H1 (cell line): ENCODE measurements at regions not wholly inside any gene's neighbourhood (a gene's known extent, or its start where the extent isn't known, plus 50 kb on each side); places are given as distances from the start of the nearest gene placed in this dataset.

Source experiments
- BRCA1 ChIP-seq: IDR thresholded peaks from 2 replicates; pipeline ENCODE4 v1.6.1; 2012; ENCODE audit warnings: low read depth, low read length, improper control_type of control experiment
- EP300 ChIP-seq, 2 experiments: IDR thresholded peaks; 1 replicate in 1 of 2; 2 replicates in 1 of 2; pipeline ENCODE4 v1.6.1; 2011 to 2012; ENCODE audit warnings: low read depth in 2 of 2, low read length in 2 of 2, mild to moderate bottlenecking in 2 of 2, borderline replicate concordance in 1 of 2, inconsistent platforms in 1 of 2, moderate library complexity in 1 of 2
- EZH2 ChIP-seq: fragments of 200-600 bp; sonication (generic); IDR thresholded peaks from 2 replicates; pipeline ENCODE4 v1.7.1; 2012; ENCODE audit warnings: low read depth, mild to moderate bottlenecking, moderate library complexity, low read length, inconsistent platforms; ENCODE audit not compliant: severe bottlenecking
- MAX ChIP-seq: IDR thresholded peaks from 2 replicates; pipeline ENCODE4 v1.6.1; 2012; ENCODE audit warnings: inconsistent platforms
- POLR2A ChIP-seq, 2 experiments: IDR thresholded peaks; 1 replicate in 1 of 2; 2 replicates in 1 of 2; pipeline ENCODE4 v1.6.1; 2011; ENCODE audit warnings: low read depth in 2 of 2, low read length in 2 of 2, mild to moderate bottlenecking in 2 of 2; ENCODE audit errors: control extremely low read depth in 1 of 2
- POLR2AphosphoS5 ChIP-seq: IDR thresholded peaks from 2 replicates; pipeline ENCODE4 v1.6.1; 2011; ENCODE audit warnings: low read depth, low read length
- RAD21 ChIP-seq, 2 experiments: IDR thresholded peaks in 1 of 2; conservative IDR thresholded peaks in 1 of 2; 2 replicates each; pipeline ENCODE4 v1.6.1; 2011; ENCODE audit warnings: low read depth in 2 of 2, low read length in 2 of 2, improper control_type of control experiment in 1 of 2, inconsistent platforms in 1 of 2, mild to moderate bottlenecking in 1 of 2, moderate library complexity in 1 of 2
- RFX5 ChIP-seq: IDR thresholded peaks from 2 replicates; pipeline ENCODE4 v1.6.1; 2011; ENCODE audit warnings: low read depth, low read length, improper control_type of control experiment, borderline replicate concordance
- RNF2 ChIP-seq: fragments of 200-900, 300-1000 bp; sonication (generic); IDR thresholded peaks from 2 replicates; pipeline ENCODE4 v1.7.1; 2016; ENCODE audit warnings: borderline replicate concordance, low read depth, mild to moderate bottlenecking, antibody characterized with exemption, low read length; ENCODE audit not compliant: poor library complexity, severe bottlenecking; ENCODE audit errors: missing control alignments
- TCF12 ChIP-seq: IDR thresholded peaks from 2 replicates; pipeline ENCODE4 v1.6.1; 2011; ENCODE audit warnings: low read depth, mild to moderate bottlenecking, low read length
- YY1 ChIP-seq: IDR thresholded peaks from 2 replicates; pipeline ENCODE4 v1.6.1; 2011; ENCODE audit warnings: low read depth, mild to moderate bottlenecking, low read length
- ZNF274 ChIP-seq: IDR thresholded peaks from 2 replicates; pipeline ENCODE4 v1.7.0; 2012; ENCODE audit warnings: low read length, borderline replicate concordance; ENCODE audit errors: extremely low read depth
- TF ChIP-seq, protein P1 (sequence below), 3 experiments: IDR thresholded peaks; 1 replicate in 2 of 3; 2 replicates in 1 of 3; pipeline versions ENCODE4 v1.5.1 to v1.6.1; 2011; ENCODE audit warnings: low read length in 3 of 3, mild to moderate bottlenecking in 3 of 3, inconsistent platforms in 2 of 3, low read depth in 1 of 3, moderate library complexity in 1 of 3; ENCODE audit not compliant: insufficient read depth in 1 of 3; ENCODE audit errors: control extremely low read depth in 1 of 3

GRCh38 chr10:131723297-131724168, 177.3 kb upstream of the PPP2R2D start:
- TF ChIP-seq, protein P1, sequence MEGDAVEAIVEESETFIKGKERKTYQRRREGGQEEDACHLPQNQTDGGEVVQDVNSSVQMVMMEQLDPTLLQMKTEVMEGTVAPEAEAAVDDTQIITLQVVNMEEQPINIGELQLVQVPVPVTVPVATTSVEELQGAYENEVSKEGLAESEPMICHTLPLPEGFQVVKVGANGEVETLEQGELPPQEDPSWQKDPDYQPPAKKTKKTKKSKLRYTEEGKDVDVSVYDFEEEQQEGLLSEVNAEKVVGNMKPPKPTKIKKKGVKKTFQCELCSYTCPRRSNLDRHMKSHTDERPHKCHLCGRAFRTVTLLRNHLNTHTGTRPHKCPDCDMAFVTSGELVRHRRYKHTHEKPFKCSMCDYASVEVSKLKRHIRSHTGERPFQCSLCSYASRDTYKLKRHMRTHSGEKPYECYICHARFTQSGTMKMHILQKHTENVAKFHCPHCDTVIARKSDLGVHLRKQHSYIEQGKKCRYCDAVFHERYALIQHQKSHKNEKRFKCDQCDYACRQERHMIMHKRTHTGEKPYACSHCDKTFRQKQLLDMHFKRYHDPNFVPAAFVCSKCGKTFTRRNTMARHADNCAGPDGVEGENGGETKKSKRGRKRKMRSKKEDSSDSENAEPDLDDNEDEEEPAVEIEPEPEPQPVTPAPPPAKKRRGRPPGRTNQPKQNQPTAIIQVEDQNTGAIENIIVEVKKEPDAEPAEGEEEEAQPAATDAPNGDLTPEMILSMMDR (IDR thresholded peaks at IDR 0.05; ENCODE audit: control extremely low read depth in 1 of 3, insufficient read depth in 1 of 3, low read depth in 1 of 3, low read length in 3 of 3): no peak
- TF ChIP-seq POLR2A (IDR thresholded peaks at IDR 0.05; ENCODE audit: control extremely low read depth in 1 of 2, low read depth in 2 of 2, low read length in 2 of 2) (no peak), BRCA1 (no peak), RAD21 (IDR thresholded peaks at IDR 0.05 in 1 of 2, conservative IDR thresholded peaks at IDR 0.05 in 1 of 2; ENCODE audit: low read depth in 2 of 2, low read length in 2 of 2) (no peak), TCF12 (no peak), EP300 (IDR thresholded peaks at IDR 0.05; ENCODE audit: borderline replicate concordance in 1 of 2, low read depth in 2 of 2, low read length in 2 of 2) (no peak), YY1 (no peak), EZH2 (no peak), MAX (no peak), ZNF274 (no peak), POLR2AphosphoS5 (no peak), RNF2 (no peak), RFX5 (no peak)
